GM12891 (cell line): ENCODE measurements at regions not wholly inside any gene's neighbourhood (a gene's known extent, or its start where the extent isn't known, plus 50 kb on each side); places are given as distances from the start of the nearest gene placed in this dataset.
"Not testable (repeated sequence)": the region's sequence is repeated elsewhere in the genome, so short reads cannot be mapped to it uniquely, and the experiment has no call there.

Experiments
- POLR2A ChIP-seq: IDR thresholded peaks from 2 replicates; pipeline ENCODE4 v1.6.1; 2011; ENCODE audit warnings: low read depth, low read length, control low read depth
- POLR2AphosphoS5 ChIP-seq: IDR thresholded peaks from 2 replicates; pipeline ENCODE4 v1.6.1; 2011; ENCODE audit warnings: low read depth, low read length, control low read depth
- TAF1 ChIP-seq: IDR thresholded peaks from 2 replicates; pipeline ENCODE4 v1.6.1; 2011; ENCODE audit warnings: low read depth, low read length, control low read depth

DNA sequence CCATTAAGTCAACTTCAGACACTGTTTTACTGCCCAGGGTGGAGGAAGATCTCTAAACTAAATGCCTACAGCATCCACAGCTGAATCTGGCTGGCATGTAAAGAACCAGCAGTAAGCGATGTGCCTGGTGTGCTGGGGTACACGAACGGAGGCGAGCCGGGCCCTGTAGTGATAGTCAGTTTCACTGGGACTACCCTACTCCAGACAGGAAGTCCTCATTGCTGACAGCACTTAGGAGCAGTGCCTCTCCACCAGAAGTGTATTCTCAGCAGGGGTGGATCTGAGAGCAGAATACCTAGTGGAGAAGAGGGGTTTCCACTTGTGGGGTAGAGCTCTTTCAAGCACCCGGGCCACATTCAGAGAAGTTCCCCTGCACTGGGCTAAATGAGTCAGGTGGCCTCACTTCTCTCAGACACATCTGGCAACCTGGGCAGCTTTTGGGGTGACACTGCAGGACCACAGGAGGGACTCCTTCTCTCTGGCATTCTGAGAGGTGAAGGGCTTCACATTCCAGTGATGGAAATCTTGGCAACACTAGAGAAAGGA lies 290.3 kb upstream of the PLGLB1 start:
- not testable (repeated sequence) for TF ChIP-seq POLR2A, TAF1, POLR2AphosphoS5
